ENCODE measurements at regions not wholly inside any gene's neighbourhood (a gene's known extent, or its start where the extent isn't known, plus 50 kb on each side); places are given as distances from the start of the nearest gene placed in this dataset.

- no peak for DNase-seq (ENCODE audit: low read depth)
Observed at GRCh38 chr4:140281828-140282552, 91.5 kb upstream of the SCOC start.

GRCh38 chr4:140277576-140277975 is 95.9 kb upstream of the SCOC start:
- DNase-seq (ENCODE audit: low read depth): no peak

GRCh38 chr4:140271553-140271952 is 101.9 kb upstream of the SCOC start:
- DNase-seq (ENCODE audit: low read depth): no peak

- no peak for DNase-seq (ENCODE audit: low read depth)
Observed at GRCh38 chr4:140269369-140269768, 104.1 kb upstream of the SCOC start.

GRCh38 chr4:140268186-140268841 is 105.1 kb upstream of the SCOC start:
- no peak for DNase-seq (ENCODE audit: low read depth)

DNA sequence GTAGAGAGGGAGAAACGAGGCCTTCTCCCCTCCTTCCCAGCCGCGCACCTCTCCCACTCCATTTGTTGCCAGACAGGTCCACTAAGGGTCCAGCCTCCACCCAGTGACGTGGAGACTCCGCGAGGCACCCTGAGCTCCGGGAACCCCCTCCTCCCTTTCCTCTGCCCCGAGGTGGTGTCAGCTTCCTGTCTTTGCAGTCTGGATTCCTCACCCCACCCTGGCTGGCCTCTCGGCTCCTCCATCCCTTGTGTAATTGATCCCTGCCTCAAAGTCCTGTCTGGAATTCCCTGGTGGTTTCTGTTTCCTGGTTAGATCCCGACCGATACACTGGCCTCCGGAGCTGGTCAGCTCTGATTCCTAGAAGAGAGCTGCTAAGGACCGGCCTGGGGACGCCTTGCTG is 105.9 kb upstream of the SCOC start:
- no peak for DNase-seq (ENCODE audit: low read depth)

- DNase-seq (ENCODE audit: low read depth): peak; percentile 57
Observed at GRCh38 chr4:140266958-140267568, 106.4 kb upstream of the SCOC start.

GRCh38 chr4:140260227-140260626 is 106.2 kb upstream of the MAML3 start:
- peak; percentile 46 for DNase-seq (ENCODE audit: low read depth)

GRCh38 chr4:140258476-140258875 is 104.5 kb upstream of the MAML3 start:
- no peak for DNase-seq (ENCODE audit: low read depth)

- no peak for DNase-seq (ENCODE audit: low read depth)
Observed at GRCh38 chr4:140257461-140258305, 103.7 kb upstream of the MAML3 start.

GRCh38 chr4:140256941-140257340 is 103.0 kb upstream of the MAML3 start:
- no peak for DNase-seq (ENCODE audit: low read depth)

DNA sequence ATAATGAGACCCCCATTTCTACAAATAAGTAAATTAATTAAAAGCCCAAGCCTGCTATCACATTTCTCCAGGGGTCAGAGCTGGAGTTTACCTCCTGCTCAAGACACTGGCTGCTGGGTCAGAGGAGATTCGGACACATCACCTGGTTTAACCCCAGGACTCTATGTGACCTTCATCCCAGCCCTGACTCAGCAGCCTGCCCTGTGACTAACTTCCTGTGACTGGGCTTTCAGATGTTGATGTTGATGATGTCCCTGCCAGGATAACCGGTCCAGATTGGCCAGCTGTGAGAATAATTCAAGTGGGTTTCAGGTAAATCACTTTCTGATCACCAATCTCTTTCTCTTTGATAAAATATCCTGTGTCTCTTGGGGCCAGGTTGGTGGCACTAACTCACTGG is 102.4 kb upstream of the MAML3 start:
- DNase-seq (ENCODE audit: low read depth): no peak

DNA sequence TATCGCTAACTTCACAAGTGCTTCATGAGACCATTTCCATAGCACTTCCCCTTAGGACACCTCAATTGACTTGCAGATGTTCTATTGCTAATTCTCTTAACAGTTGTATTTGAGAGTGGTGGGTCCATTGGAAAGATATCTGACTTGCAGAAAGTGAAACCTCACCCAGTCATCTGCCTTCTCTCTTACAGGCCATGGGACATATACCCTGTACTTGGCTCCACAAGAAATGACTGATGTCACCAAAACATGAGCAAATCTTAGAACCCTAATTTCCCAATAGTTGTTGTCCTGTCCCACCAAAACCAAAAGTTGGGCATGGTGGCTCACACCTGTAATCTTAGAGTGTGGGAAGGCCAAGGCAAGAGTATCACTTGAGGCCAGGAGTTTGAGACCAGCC is 101.9 kb upstream of the MAML3 start:
- DNase-seq (ENCODE audit: low read depth): no peak

GRCh38 chr4:140255467-140255866 is 101.5 kb upstream of the MAML3 start:
- DNase-seq (ENCODE audit: low read depth): no peak

GRCh38 chr4:140254651-140255299 is 100.8 kb upstream of the MAML3 start:
- DNase-seq (ENCODE audit: low read depth): no peak

DNA sequence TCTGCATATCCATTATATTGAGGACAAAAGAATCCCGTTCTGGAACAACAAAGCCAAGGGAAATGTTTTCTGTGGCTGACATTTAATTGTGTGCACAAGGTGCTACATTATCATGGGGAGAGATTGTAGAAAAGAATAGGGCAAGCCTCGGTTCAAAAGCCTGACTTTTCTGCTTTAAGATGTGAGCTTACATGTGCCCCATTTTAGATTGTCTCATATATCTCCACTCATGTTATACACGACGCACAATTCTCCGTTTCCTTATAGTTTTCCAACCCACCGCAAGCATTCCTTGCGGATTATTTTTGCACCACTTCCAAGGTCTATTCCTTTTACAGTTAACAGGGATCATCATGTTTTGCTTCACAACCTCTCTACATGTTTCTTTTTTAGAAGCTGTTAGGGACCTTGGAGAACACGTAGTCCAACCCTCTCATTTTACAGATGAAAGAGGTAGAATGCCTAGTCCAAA is 99.6 kb upstream of the MAML3 start:
- no peak for DNase-seq (ENCODE audit: low read depth)

DNA sequence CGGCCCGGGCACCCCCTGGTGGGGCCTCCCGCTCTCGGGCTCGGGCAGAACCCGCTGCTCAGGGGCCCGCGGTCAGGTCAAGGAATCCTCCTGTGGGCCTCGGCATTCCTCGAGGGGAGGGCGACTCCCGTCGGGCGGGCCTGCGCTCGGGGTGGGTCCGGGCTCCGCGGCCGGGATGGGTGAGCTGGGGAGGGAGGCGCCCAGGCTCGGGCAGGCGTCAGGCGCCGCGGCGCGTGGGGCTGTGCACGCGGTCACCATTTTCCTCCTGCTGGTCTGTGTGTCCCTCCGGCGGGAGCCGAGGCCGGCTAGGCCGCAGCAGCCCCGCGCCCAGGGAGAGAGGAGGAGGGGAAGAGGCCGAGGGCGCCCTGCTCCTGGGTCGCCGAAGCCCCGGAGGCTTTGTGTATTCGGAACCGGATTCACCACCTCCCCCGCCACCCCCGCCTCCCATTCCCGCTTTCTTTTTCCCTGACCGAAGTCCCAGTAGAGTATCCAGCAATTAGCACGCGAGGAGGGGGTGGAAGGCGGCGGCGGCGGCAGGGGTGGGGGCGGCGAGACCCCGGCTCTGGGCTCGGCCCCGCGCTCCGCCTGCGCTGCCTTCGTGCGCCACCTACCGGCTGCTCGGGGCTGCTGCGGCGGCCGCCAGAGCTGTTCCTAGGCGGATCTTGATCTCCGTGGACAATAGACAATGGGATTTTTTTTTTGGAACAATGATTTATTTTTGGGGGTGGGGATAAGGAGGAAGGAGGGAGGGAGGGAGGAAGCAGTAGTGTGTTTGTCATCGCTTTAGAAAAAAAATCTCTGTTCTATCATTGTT is 99.0 kb upstream of the MAML3 start:
- DNase-seq (ENCODE audit: low read depth): peak; percentile 47

DNA sequence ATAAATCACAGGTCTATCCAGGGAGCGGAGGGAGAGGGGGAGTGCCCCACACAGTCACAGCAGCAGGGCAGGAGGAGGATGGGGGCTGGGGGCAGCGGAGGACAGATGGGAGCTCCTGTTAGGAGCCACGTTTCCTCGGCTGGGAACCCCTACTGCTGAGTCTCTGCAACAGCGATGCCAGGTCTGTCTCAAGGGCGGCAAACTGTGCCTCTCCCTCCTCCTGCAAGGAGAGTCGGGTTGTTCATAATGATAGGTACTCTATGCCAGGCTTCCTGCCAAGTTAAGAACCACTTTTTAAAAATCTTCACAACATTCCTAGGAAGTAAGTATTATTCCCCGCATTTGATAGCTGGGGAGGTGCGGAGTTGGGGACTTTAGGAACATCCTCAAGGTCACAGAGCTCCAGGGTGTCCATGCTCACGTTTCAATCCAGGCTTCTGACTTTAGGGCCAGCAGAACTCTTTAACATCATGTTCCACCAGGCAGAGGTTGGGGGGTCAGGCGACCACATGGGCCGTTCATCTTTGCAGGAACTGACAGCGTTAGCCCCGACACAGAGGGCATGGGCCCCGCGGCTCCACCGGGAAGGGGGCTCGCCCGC is 98.3 kb upstream of the MAML3 start:
- DNase-seq (ENCODE audit: low read depth): no peak

DNA sequence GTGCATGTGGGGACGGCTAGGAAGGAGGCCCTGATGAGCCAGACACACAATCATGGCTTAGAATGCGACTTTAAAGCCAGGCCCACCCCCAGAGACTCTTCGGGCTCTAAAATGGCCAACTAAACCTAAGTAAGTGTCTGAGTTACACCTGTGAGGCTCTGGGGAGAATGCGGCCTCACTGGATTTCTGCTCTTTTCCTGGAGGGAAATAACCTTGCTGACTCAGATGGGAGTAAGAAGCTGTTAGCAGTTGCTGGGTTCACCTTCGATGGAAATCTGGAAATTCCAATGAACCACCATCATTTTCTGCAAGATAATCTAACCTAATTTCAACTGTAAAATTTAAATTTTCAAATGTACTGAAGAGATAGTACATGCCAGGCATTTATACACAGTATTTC is 97.6 kb upstream of the MAML3 start:
- DNase-seq (ENCODE audit: low read depth): no peak

GRCh38 chr4:140250989-140251552 is 97.1 kb upstream of the MAML3 start:
- no peak for DNase-seq (ENCODE audit: low read depth)
